Cardiac muscle cell (in vitro differentiated cells and primary cell): ENCODE measurements at regions not wholly inside any gene's neighbourhood (a gene's known extent, or its start where the extent isn't known, plus 50 kb on each side); places are given as distances from the start of the nearest gene placed in this dataset.

Source experiments
- DNase-seq, 2 donors: peaks; one replicate each; pipeline versions ENCODE4 v3.0.0 to v3.0.0-alpha.2; 2010 to 2017; ENCODE audit warnings: low read depth in 1 of 2, low spot score in 1 of 2
- H3K27ac ChIP-seq: fragments of 200-600 bp; sonication (generic); 2 replicates; pipeline ENCODE4 v1.5.1; 2016
- H3K27me3 ChIP-seq: fragments of 200-600 bp; sonication (generic); 2 replicates; pipeline ENCODE4 v1.6.0; 2016; ENCODE audit warnings: control low read depth
- H3K36me3 ChIP-seq: fragments of 200-600 bp; sonication (generic); 2 replicates; pipeline ENCODE4 v1.5.1; 2016; ENCODE audit warnings: control low read depth
- H3K4me1 ChIP-seq: fragments of 200-600 bp; sonication (generic); 2 replicates; pipeline ENCODE4 v1.8.1; 2017; ENCODE audit warnings: low read depth, mild to moderate bottlenecking, mixed run types
- H3K4me3 ChIP-seq: fragments of 200-600 bp; sonication (generic); 2 replicates; pipeline ENCODE4 v1.5.1; 2016; ENCODE audit warnings: mild to moderate bottlenecking
- H3K9me3 ChIP-seq: fragments of 200-600 bp; sonication (generic); 2 replicates; pipeline ENCODE4 v1.5.1; 2017; ENCODE audit warnings: low read depth, mild to moderate bottlenecking, control low read depth
- TF ChIP-seq, protein P1 (sequence below): IDR thresholded peaks from 2 replicates; pipeline ENCODE4 v1.5.1; 2012; ENCODE audit warnings: low read depth, mild to moderate bottlenecking, low read length

DNA sequence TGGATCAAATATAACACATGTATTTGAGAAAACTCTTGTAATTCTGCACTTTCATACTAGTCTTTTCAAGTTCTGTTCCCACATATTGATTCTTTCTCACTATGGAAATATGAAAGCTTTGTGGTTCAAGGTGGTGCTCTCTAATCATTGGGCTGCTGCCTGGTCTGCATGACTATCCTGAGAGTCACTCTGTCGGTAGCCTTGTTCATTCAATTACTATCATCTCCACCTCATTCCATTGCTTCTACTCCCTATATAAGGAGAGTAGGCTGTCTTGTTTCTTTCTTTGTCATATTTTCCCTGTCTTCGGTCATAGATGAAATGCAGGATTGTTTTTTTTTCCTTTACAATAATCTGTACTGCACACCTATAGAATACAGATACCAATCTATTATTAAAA is 341.4 kb upstream of the ACTBL2 start:
- H3K27ac ChIP-seq = no peak overlapping the region
- H3K27me3 ChIP-seq = no peaks in the 10 kb centered on the region
- DNase-seq = no peak

DNA sequence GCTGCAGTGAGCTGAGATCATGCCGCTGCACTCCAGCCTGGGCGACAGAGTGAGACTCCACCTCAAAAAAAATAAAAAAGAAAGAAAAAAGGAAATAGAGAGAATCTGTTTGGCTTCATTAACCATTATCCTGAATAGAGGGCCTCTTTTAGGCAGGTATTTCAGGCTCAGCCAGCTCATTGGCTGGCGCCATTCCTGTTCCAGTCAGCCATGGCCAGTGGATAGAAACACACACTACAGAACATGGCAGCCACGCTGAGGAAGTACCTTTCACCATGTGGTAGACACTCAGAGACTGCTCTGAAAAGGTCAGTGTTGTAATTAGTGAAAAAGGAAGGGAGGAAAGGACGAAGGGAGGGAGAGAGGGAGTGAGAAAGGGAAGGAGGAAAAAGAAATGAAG is 340.0 kb upstream of the ACTBL2 start:
- Histone ChIP-seq H3K9me3 (no peaks in the 10 kb centered on the region), H3K27ac (no peak overlapping the region), H3K4me3 (no peak overlapping the region), H3K36me3 (no peaks in the 10 kb centered on the region), H3K27me3 (no peaks in the 10 kb centered on the region), H3K4me1 (no peaks in the 10 kb centered on the region)
- TF ChIP-seq, protein P1, sequence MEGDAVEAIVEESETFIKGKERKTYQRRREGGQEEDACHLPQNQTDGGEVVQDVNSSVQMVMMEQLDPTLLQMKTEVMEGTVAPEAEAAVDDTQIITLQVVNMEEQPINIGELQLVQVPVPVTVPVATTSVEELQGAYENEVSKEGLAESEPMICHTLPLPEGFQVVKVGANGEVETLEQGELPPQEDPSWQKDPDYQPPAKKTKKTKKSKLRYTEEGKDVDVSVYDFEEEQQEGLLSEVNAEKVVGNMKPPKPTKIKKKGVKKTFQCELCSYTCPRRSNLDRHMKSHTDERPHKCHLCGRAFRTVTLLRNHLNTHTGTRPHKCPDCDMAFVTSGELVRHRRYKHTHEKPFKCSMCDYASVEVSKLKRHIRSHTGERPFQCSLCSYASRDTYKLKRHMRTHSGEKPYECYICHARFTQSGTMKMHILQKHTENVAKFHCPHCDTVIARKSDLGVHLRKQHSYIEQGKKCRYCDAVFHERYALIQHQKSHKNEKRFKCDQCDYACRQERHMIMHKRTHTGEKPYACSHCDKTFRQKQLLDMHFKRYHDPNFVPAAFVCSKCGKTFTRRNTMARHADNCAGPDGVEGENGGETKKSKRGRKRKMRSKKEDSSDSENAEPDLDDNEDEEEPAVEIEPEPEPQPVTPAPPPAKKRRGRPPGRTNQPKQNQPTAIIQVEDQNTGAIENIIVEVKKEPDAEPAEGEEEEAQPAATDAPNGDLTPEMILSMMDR = no peak
- DNase-seq = no peak

More for the DNA sequence above, 341.4 kb upstream of the ACTBL2 start:
- H3K4me1 ChIP-seq = no peaks in the 10 kb centered on the region
- no peaks in the 10 kb centered on the region for H3K9me3 ChIP-seq
- no peak overlapping the region for H3K4me3 ChIP-seq
- TF ChIP-seq, protein P1 = no peak
- H3K36me3 ChIP-seq = no peaks in the 10 kb centered on the region

DNA sequence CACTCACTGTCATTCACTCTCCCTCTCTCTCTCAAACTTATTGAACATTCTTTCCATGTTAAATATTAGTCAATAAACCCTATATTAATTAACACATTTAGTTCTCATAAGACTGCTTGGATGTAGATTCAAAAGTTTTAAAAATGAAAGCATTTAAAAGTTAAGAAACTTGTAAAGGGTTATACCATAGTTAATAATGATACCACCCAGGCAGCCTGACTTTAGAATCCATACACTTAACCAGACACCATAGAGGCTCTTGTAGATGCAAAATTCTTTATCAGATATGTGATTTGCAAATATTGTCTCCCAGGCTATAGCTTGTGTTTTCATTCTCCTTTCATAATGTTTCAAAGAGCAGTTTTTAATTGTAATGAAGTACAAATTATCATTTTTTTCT is 335.8 kb upstream of the ACTBL2 start:
- no peak for DNase-seq
- no peaks in the 10 kb centered on the region for H3K4me1 ChIP-seq
- no peak overlapping the region for H3K4me3 ChIP-seq
- H3K27ac ChIP-seq = no peak overlapping the region
- no peaks in the 10 kb centered on the region for H3K27me3 ChIP-seq
- TF ChIP-seq, protein P1 = no peak
- no peaks in the 10 kb centered on the region for H3K36me3 ChIP-seq
- no peaks in the 10 kb centered on the region for H3K9me3 ChIP-seq

DNA sequence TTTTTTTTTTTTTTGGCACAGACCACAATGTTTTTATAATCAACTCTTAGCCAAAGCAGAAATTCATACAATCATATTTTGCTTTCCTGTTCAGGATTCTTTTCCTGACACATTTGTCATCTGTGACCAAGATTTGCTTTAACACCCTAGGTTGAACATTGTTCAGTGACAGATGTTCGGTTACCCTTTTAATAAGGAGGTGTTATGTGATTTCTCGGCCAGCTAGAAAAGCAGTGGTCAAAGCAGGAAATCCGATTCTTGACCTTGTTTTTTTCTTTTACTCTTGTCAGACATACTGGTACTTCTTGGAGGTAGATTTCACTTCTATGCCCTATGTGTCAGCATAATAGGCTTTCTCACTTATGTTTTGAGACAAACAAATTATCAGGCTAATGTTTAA is 335.3 kb upstream of the ACTBL2 start:
- Histone ChIP-seq H3K36me3 (no peaks in the 10 kb centered on the region), H3K4me1 (no peaks in the 10 kb centered on the region), H3K27ac (no peak overlapping the region), H3K27me3 (no peaks in the 10 kb centered on the region), H3K4me3 (no peak overlapping the region), H3K9me3 (no peaks in the 10 kb centered on the region)
- peak in 1 of 2 donors; percentile 21 for DNase-seq
- TF ChIP-seq, protein P1 = no peak

DNA sequence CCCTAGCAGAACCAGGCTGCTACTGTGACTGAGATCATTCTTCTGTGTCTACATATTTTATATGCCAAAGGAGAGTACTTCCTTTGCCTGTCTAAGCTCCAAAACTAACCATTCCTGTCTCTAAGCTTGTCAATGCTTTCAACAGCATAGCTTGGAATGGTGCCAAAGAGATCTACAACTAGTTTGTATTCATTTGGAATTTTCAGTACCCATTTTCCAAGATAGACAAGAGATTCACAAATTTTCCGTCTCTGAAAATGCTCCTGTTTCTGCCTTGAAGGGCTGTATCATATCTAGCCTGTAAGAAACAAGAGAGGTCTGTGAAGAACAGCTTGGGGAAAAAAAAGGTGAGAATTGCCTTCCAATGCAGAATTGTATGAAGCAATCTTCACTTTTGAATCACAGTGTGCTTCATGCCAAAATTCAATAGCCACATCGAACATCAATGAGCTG is 334.4 kb upstream of the ACTBL2 start:
- peak; percentile 23 to 41 for DNase-seq
- Histone ChIP-seq H3K36me3 (no peaks in the 10 kb centered on the region), H3K9me3 (no peaks in the 10 kb centered on the region), H3K27ac (no peak overlapping the region), H3K4me3 (no peak overlapping the region), H3K4me1 (no peaks in the 10 kb centered on the region), H3K27me3 (no peaks in the 10 kb centered on the region)
- TF ChIP-seq, protein P1 = no peak

DNA sequence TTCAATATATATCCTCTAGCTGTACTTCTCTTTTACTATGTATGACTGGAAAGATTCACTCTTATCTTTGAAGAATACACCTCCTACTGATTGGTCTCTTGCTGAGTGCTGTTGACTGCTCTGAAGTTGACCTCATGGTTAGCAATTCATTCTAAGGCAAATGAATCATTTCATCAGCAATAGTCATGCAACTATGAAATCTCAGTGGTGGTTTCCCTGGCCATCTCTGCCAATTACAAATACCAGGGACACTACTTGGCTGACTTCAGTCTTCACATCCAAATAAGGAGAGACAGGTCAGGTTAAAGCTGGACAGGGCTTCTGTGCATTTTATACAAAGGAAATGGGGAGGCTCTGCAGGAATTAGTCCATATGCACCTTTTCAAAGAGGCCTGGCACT is 333.5 kb upstream of the ACTBL2 start:
- Histone ChIP-seq H3K27ac (no peak overlapping the region), H3K4me1 (no peaks in the 10 kb centered on the region), H3K27me3 (no peaks in the 10 kb centered on the region), H3K9me3 (no peaks in the 10 kb centered on the region), H3K36me3 (no peaks in the 10 kb centered on the region), H3K4me3 (no peak overlapping the region)
- peak in 1 of 2 donors; percentile 92 for DNase-seq
- TF ChIP-seq, protein P1 = no peak
